ACC112 (cell line): ENCODE measurements at regions not wholly inside any gene's neighbourhood (a gene's known extent, or its start where the extent isn't known, plus 50 kb on each side); places are given as distances from the start of the nearest gene placed in this dataset.
"Not testable (repeated sequence)": the region's sequence is repeated elsewhere in the genome, so short reads cannot be mapped to it uniquely, and the experiment has no call there.

ENCODE experiments used
- H2AFZ ChIP-seq: fragments of 200-600 bp; sonication (generic); one replicate; pipeline ENCODE4 v1.6.0; 2017; ENCODE audit warnings: antibody characterized with exemption, low read length; ENCODE audit not compliant: unreplicated experiment
- H3K27ac ChIP-seq: fragments of 200-600 bp; sonication (generic); 2 replicates; pipeline ENCODE4 v1.5.1; 2014; ENCODE audit warnings: low read depth, mild to moderate bottlenecking, antibody characterized with exemption, low read length, moderate library complexity
- H3K27me3 ChIP-seq: fragments of 200-600 bp; sonication (generic); 2 replicates; pipeline ENCODE4 v1.6.1; 2014; ENCODE audit warnings: mild to moderate bottlenecking, antibody characterized with exemption, low read length, moderate library complexity, mixed read lengths; ENCODE audit not compliant: insufficient read depth
- H3K36me3 ChIP-seq: fragments of 200-600 bp; sonication (generic); 2 replicates; pipeline ENCODE4 v1.6.1; 2016; ENCODE audit warnings: mild to moderate bottlenecking, antibody characterized with exemption, low read length, moderate library complexity, mixed read lengths; ENCODE audit not compliant: insufficient read depth
- H3K4me1 ChIP-seq: fragments of 200-600 bp; sonication (generic); one replicate; pipeline ENCODE4 v1.6.1; 2016; ENCODE audit warnings: low read length, mixed read lengths; ENCODE audit not compliant: insufficient read depth, unreplicated experiment, control insufficient read depth
- H3K4me3 ChIP-seq: fragments of 200-600 bp; sonication (generic); 2 replicates; pipeline ENCODE4 v1.5.1; 2014; ENCODE audit warnings: mild to moderate bottlenecking, low read depth, low read length
- H3K79me2 ChIP-seq: fragments of 200-600 bp; sonication (generic); one replicate; pipeline ENCODE4 v1.6.0; 2016; ENCODE audit warnings: low read length; ENCODE audit not compliant: control insufficient read depth, unreplicated experiment, insufficient read depth

DNA sequence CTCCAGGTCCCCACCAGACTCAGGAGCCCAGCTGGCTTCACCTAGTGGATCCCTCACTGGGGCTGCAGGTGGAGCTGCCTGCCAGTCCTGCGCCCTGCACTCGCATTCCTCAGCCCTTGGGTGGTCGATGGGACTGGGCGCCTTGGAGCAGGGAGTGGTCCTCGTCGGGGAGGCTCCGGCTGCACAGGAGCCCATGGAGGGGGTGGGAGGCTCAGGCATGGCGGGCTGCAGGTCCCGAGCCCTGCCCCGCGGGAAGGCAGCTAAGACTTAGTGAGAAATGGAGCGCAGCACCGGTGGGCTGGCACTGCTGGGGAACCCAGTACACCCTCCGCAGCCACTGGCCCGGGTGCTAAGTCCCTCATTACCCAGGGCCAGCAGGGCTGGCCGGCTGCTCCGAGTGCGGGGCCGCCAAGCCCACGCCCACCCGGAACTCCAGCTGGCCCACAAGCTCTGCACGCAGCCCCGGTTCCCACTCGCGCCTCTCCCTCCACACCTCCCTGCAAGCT is 203.4 kb downstream of the DSC3 start:
- H3K36me3 ChIP-seq, H3K4me3 ChIP-seq, H2AFZ ChIP-seq, H3K79me2 ChIP-seq, H3K27ac ChIP-seq, H3K27me3 ChIP-seq, H3K4me1 ChIP-seq: not testable (repeated sequence)

DNA sequence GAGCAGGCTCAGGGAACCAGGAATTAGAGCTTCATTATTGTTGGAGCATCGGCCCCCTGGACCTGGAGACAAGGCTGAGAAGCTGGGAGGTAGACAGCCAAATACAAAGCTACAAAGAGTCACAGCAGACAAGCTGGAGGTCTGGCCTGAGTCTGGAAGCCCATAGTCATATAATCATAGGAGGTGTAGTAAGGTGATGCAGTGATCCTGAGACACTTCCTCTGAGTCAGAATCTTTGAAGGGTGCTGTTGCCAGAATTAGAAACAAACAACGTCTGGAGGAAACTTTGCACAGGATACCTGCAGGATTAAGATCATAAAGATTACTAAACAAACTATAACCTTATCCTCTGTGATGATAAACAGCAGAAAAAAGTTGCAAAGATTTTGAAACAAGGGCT is 213.8 kb downstream of the DSC3 start:
- Histone ChIP-seq H3K27ac (no peak overlapping the region), H3K27me3 (no peaks in the 10 kb centered on the region), H3K79me2 (no peaks in the 10 kb centered on the region), H3K4me3 (no peak overlapping the region), H3K4me1 (no peaks in the 10 kb centered on the region), H3K36me3 (no peaks in the 10 kb centered on the region), H2AFZ (no peak overlapping the region)

DNA sequence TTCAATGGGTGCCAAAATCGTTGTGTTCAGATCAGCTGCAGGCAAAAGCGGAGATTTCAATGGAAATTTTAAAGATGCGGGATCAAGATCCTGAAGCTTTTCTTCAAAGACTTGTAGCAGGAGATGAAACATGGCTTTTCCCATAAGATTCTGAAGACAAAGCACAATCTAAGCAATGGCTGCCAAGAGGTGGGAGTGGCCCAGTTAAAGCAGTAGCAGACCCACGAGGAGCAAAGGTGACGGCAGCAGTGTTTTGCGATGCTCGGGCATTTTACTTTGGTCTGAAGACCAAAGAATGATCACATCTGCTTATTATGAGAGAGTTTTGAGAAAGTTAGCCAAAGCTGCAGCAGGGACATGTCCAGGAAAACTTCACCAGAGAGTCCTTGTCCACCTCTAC is 222.9 kb downstream of the DSC3 start:
- no peak overlapping the region for H3K4me3 ChIP-seq
- no peaks in the 10 kb centered on the region for H3K27me3 ChIP-seq
- no peaks in the 10 kb centered on the region for H3K4me1 ChIP-seq
- H2AFZ ChIP-seq = no peak overlapping the region
- no peaks in the 10 kb centered on the region for H3K36me3 ChIP-seq
- H3K27ac ChIP-seq = no peak overlapping the region
- no peaks in the 10 kb centered on the region for H3K79me2 ChIP-seq

DNA sequence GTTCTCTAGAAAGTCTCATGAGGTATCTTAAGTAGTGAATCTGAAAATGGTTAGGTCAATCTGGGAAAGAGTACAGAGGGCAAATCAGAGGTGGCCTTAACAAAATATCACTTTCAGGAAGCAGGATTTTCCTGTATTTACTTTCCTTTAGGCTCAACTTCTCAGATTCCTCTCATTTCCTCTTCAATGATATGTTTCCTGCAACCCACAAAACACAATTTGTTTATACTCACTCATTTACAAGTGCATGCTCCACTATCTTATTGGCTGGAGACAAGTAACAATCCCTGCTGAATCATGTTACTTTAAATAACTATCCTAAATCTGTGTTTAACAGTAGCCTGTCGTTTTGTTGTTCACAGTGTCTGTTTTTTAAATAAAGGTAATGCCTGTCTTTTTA is 228.1 kb downstream of the DSC3 start:
- Histone ChIP-seq H3K36me3 (no peaks in the 10 kb centered on the region), H3K4me3 (no peak overlapping the region), H3K79me2 (no peaks in the 10 kb centered on the region), H3K27me3 (no peaks in the 10 kb centered on the region), H3K27ac (no peak overlapping the region), H2AFZ (no peak overlapping the region), H3K4me1 (no peaks in the 10 kb centered on the region)

DNA sequence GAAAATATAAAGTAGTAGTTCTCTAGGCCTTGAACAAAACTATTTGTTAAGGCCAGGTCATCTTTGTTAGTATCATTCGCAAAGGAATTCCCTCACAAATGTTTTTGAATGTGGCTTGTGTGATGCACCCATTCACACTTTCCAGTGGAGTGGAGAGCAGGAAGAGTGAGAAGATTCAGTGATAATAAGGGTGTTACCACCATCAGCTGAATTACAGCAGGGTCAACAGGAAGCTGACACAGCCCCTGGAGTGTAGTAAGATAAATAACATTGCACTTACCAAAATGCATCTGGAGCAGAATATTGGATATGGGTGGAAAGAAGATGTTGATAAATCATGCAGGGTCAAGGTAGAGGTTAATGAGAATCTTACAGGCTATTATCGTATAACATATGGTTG is 231.0 kb downstream of the DSC3 start:
- Histone ChIP-seq H3K4me3 (no peak overlapping the region), H3K4me1 (no peaks in the 10 kb centered on the region), H3K27me3 (no peaks in the 10 kb centered on the region), H3K27ac (no peak overlapping the region), H2AFZ (no peak overlapping the region), H3K79me2 (no peaks in the 10 kb centered on the region), H3K36me3 (no peaks in the 10 kb centered on the region)

DNA sequence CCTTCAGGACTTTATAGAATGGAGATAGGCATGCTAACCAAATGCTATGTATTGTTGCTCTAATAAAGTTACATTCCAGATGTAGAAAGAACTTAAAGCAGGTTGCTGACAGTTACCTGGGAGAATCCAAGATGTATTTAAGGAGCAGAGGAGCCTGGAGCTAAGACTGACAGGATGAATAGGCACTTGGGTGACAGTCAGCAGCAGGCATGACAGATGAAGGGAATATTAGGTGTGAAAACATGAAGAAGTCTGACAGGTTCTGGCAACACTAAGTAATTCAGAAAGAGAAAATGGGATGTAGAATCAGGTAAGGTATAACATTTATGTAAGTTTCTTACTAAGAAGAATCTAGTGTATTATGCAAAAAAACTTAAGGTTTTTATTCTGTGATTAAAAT is 232.0 kb downstream of the DSC3 start:
- no peaks in the 10 kb centered on the region for H3K27me3 ChIP-seq
- no peak overlapping the region for H2AFZ ChIP-seq
- no peaks in the 10 kb centered on the region for H3K79me2 ChIP-seq
- no peaks in the 10 kb centered on the region for H3K36me3 ChIP-seq
- H3K4me1 ChIP-seq = no peaks in the 10 kb centered on the region
- no peak overlapping the region for H3K27ac ChIP-seq
- no peak overlapping the region for H3K4me3 ChIP-seq

DNA sequence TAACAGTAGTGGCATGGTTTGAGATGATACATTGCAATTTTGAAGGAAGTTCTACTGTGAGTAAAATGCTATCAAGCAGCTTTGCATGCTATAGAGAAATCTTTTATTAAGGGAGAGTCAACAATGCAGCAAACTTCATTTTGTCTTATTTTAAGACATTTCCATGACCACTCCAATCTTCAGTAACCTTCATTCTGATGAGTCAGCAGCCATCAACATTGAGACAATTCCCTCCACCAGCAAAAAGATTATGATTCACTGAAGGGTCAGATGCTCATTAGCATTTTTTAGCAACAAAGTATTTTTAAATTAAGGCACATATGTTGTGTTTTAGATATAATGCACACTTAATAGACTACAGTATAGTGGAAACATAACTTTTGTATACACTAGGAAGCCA is 235.7 kb downstream of the DSC3 start:
- Histone ChIP-seq H3K4me1 (no peaks in the 10 kb centered on the region), H3K27ac (no peak overlapping the region), H3K79me2 (no peaks in the 10 kb centered on the region), H3K27me3 (no peaks in the 10 kb centered on the region), H3K36me3 (no peaks in the 10 kb centered on the region), H3K4me3 (no peak overlapping the region), H2AFZ (no peak overlapping the region)

DNA sequence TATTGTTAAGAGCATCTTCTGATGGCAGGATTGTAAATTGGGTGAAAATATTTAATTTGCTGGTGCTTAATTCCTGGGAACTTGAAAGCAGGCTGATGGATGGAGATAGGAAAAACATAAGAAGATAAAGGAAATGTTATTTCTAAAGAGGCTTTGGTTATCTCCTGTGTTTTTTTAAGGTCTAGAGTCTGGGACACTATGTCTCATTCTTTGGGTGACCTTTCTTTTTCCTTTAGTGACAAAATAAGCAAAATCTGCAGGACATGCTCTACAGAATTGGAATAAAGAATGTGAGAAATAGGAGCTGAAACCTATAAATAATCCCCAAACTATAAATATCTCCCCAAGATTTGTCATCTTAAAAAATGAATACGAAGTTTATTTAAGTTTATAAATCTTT is 241.7 kb downstream of the DSC3 start:
- no peak overlapping the region for H3K27ac ChIP-seq
- H3K4me1 ChIP-seq = no peaks in the 10 kb centered on the region
- no peak overlapping the region for H2AFZ ChIP-seq
- no peaks in the 10 kb centered on the region for H3K36me3 ChIP-seq
- no peaks in the 10 kb centered on the region for H3K79me2 ChIP-seq
- H3K4me3 ChIP-seq = no peak overlapping the region
- no peaks in the 10 kb centered on the region for H3K27me3 ChIP-seq

DNA sequence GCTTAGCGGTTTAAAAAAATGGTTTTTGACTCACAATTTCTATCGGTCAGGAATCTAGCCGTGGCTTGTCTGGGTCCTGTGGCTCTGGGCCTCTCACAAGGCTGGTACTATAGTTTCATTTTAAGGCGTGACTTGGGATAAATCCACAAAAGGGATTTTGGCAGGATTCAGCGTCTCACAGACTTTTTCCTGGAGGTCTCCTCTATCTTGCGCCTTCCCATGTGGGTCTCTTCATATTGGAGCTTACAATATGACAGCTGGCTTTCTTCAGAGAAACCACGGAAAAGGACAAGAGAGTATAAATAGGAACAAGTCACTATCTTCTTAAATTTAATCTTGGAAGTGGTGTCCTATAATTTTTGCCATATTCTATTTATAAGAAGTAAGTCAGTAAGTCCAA is 250.5 kb downstream of the DSC3 start:
- Histone ChIP-seq H3K4me3 (no peak overlapping the region), H3K27ac (no peak overlapping the region), H3K36me3 (no peaks in the 10 kb centered on the region), H3K27me3 (no peaks in the 10 kb centered on the region), H3K4me1 (no peaks in the 10 kb centered on the region), H2AFZ (no peak overlapping the region), H3K79me2 (no peaks in the 10 kb centered on the region)

DNA sequence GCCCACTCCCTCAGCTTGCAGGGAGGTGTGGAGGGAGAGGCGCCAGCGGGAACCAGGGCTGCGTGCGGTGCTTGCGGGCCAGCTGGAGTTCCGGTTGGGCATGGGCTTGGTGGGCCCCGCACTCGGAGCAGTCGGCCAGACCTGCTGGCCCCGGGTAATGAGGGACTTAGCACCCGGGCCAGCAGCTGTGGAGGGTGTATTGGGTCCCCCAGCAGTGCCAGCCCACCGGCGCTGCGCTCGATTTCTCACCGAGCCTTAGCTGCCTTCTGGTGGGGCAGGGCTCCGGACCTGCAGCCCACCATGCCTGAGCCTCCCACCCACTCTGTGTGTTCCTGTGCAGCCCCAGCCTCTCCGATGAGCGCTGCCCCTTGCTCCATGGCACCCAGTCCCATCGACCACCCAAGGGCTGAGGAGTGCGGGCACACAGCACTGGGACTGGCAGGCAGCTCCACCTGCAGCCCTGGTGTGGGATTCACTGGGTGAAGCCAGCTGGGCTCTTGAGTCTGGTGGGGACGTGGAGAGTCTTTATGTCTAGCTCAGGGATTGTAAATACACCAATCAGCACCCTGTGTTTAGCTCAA is 254.0 kb downstream of the DSC3 start:
- H3K27ac ChIP-seq, H2AFZ ChIP-seq, H3K4me1 ChIP-seq, H3K36me3 ChIP-seq, H3K79me2 ChIP-seq, H3K4me3 ChIP-seq, H3K27me3 ChIP-seq: not testable (repeated sequence)

DNA sequence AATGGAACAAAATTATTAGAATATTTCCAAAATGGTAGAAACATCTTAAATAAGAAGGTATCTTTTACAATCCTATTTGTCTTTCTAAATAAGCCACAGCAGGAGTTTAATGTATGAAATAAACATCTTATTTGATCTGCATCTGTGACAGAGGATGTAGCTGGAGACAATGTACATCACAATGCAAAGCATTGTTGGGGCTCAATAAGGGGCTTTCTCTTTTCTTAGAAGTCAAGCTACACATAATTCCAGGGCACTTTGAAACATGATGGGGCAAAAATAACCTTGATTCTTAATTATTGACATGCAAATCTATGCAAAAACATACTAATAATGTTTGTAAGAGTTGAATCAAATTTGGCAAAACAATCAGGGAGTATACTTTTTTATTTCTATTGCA is 255.1 kb downstream of the DSC3 start:
- Histone ChIP-seq H2AFZ (no peak overlapping the region), H3K79me2 (no peaks in the 10 kb centered on the region), H3K36me3 (no peaks in the 10 kb centered on the region), H3K4me1 (no peaks in the 10 kb centered on the region), H3K27me3 (no peaks in the 10 kb centered on the region), H3K27ac (no peak overlapping the region), H3K4me3 (no peak overlapping the region)
